ENCODE measurements at regions not wholly inside any gene's neighbourhood (a gene's known extent, or its start where the extent isn't known, plus 50 kb on each side); places are given as distances from the start of the nearest gene placed in this dataset.

- TF ChIP-seq POLR2AphosphoS5 (IDR thresholded peaks at IDR 0.05; ENCODE audit: low read depth, low read length): no peak
- TF ChIP-seq, protein P1, sequence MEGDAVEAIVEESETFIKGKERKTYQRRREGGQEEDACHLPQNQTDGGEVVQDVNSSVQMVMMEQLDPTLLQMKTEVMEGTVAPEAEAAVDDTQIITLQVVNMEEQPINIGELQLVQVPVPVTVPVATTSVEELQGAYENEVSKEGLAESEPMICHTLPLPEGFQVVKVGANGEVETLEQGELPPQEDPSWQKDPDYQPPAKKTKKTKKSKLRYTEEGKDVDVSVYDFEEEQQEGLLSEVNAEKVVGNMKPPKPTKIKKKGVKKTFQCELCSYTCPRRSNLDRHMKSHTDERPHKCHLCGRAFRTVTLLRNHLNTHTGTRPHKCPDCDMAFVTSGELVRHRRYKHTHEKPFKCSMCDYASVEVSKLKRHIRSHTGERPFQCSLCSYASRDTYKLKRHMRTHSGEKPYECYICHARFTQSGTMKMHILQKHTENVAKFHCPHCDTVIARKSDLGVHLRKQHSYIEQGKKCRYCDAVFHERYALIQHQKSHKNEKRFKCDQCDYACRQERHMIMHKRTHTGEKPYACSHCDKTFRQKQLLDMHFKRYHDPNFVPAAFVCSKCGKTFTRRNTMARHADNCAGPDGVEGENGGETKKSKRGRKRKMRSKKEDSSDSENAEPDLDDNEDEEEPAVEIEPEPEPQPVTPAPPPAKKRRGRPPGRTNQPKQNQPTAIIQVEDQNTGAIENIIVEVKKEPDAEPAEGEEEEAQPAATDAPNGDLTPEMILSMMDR (IDR thresholded peaks at IDR 0.05): no peak
- no peak for TF ChIP-seq TCF7L2 (IDR thresholded peaks at IDR 0.05; ENCODE audit: low read depth, low read length)
- TF ChIP-seq REST (IDR thresholded peaks at IDR 0.05; ENCODE audit: insufficient read depth in 1 of 2, low read depth in 2 of 2, low read length in 1 of 2): no peak
- no peak for TF ChIP-seq SIN3A (IDR thresholded peaks at IDR 0.05; ENCODE audit: borderline replicate concordance, insufficient read depth, low read depth, low read length)
These were observed 103.1 kb downstream of the UCHL1 start for GRCh38 chr4:41359836-41360213.

All from Panc1 (cell line).